GM10266 (cell line): ENCODE measurements at regions not wholly inside any gene's neighbourhood (a gene's known extent, or its start where the extent isn't known, plus 50 kb on each side); places are given as distances from the start of the nearest gene placed in this dataset.

Experiments
- DNase-seq: peaks from one replicate; pipeline ENCODE4 v3.0.0; 2012; ENCODE audit errors: extremely low spot score
- CTCF ChIP-seq: IDR thresholded peaks from 2 replicates; pipeline ENCODE4 v1.5.1; 2012; ENCODE audit warnings: mild to moderate bottlenecking, low read depth; ENCODE audit not compliant: control insufficient read depth, insufficient read depth; ENCODE audit errors: missing control alignments

- DNase-seq, result peak; percentile 49
- TF ChIP-seq CTCF, result no peak
Measured at GRCh38 chr4:89509708-89510281, 202.2 kb upstream of the GPRIN3 start.

GRCh38 chr4:89506866-89507491 lies 199.4 kb upstream of the GPRIN3 start:
- DNase-seq, result no peak
- TF ChIP-seq CTCF, result no peak

GRCh38 chr4:89502581-89502980 lies 195.0 kb upstream of the GPRIN3 start:
- no peak for DNase-seq
- no peak for TF ChIP-seq CTCF

- no peak for DNase-seq
- no peak for TF ChIP-seq CTCF
Measured at GRCh38 chr4:89497517-89498308, 190.1 kb upstream of the GPRIN3 start.

- no peak for DNase-seq
- no peak for TF ChIP-seq CTCF
Measured at GRCh38 chr4:89496851-89497250, 189.3 kb upstream of the GPRIN3 start.

GRCh38 chr4:89493367-89493766 lies 185.8 kb upstream of the GPRIN3 start:
- DNase-seq, result no peak
- no peak for TF ChIP-seq CTCF

- DNase-seq, result no peak
- TF ChIP-seq CTCF, result no peak
Measured at GRCh38 chr4:89492581-89493071, 185.0 kb upstream of the GPRIN3 start.
